ENCODE measurements at regions not wholly inside any gene's neighbourhood (a gene's known extent, or its start where the extent isn't known, plus 50 kb on each side); places are given as distances from the start of the nearest gene placed in this dataset.

GRCh38 chr18:73766910-73767515, 380.6 kb downstream of the FBXO15 start:
- no peaks in the 10 kb centered on the region for H3K36me3 Mint-ChIP-seq (ENCODE audit: insufficient read depth, unreplicated experiment)
- H3K4me3 Mint-ChIP-seq (ENCODE audit: low read depth, unreplicated experiment), result no peak overlapping the region
- TF ChIP-seq CTCF (IDR thresholded peaks at IDR 0.05; ENCODE audit: unreplicated experiment), result no peak
- H3K9me3 Mint-ChIP-seq (ENCODE audit: low read depth, unreplicated experiment), result peaks cover 4% of the 10 kb centered on the region
- no peaks in the 10 kb centered on the region for H3K4me1 Mint-ChIP-seq (ENCODE audit: low read depth, unreplicated experiment)
- no peak for DNase-seq
- CTCF ChIA-PET, result interaction anchor here (0.6 to 0.9 kb wide), 2 partner anchors 20 to 631 kb away, joined by 3 to 5 read pairs; no protein-coding TSS in a partner anchor
- intact Hi-C loops (cut with micrococcal nuclease; ENCODE audit: unreplicated experiment), result no loop called here
- no peaks in the 10 kb centered on the region for H3K27me3 Mint-ChIP-seq (ENCODE audit: unreplicated experiment)
- H3K27ac Mint-ChIP-seq (ENCODE audit: unreplicated experiment), result no peak overlapping the region
- no TSS peak for BruUV-seq (replicated peaks)

GRCh38 chr18:73758446-73758845, 389.2 kb downstream of the FBXO15 start:
- DNase-seq, result no peak
- no TSS peak for BruUV-seq (replicated peaks)
- H3K4me3 Mint-ChIP-seq (ENCODE audit: low read depth, unreplicated experiment), result no peak overlapping the region
- intact Hi-C loops (cut with micrococcal nuclease; ENCODE audit: unreplicated experiment), result no loop called here
- TF ChIP-seq CTCF (IDR thresholded peaks at IDR 0.05; ENCODE audit: unreplicated experiment), result no peak
- CTCF ChIA-PET, result no interaction called here
- H3K9me3 Mint-ChIP-seq (ENCODE audit: low read depth, unreplicated experiment), result peaks cover 3% of the 10 kb centered on the region
- no peaks in the 10 kb centered on the region for H3K4me1 Mint-ChIP-seq (ENCODE audit: low read depth, unreplicated experiment)
- H3K27ac Mint-ChIP-seq (ENCODE audit: unreplicated experiment), result no peak overlapping the region
- H3K27me3 Mint-ChIP-seq (ENCODE audit: unreplicated experiment), result no peaks in the 10 kb centered on the region
- H3K36me3 Mint-ChIP-seq (ENCODE audit: insufficient read depth, unreplicated experiment), result no peaks in the 10 kb centered on the region

GRCh38 chr18:73756256-73757091, 391.2 kb downstream of the FBXO15 start:
- BruUV-seq (replicated peaks), result no TSS peak
- intact Hi-C loops (cut with micrococcal nuclease; ENCODE audit: unreplicated experiment), result no loop called here
- H3K36me3 Mint-ChIP-seq (ENCODE audit: insufficient read depth, unreplicated experiment), result no peaks in the 10 kb centered on the region

GRCh38 chr18:73752965-73753364, 394.7 kb downstream of the FBXO15 start:
- intact Hi-C loops (cut with micrococcal nuclease; ENCODE audit: unreplicated experiment), result no loop called here
- Mint-ChIP-seq H3K27me3 (ENCODE audit: unreplicated experiment) (no peaks in the 10 kb centered on the region), H3K4me1 (ENCODE audit: low read depth, unreplicated experiment) (peaks cover 9% of the 10 kb centered on the region), H3K9me3 (ENCODE audit: low read depth, unreplicated experiment) (no peaks in the 10 kb centered on the region), H3K27ac (ENCODE audit: unreplicated experiment) (peak overlapping the region; percentile 36), H3K36me3 (ENCODE audit: insufficient read depth, unreplicated experiment) (no peaks in the 10 kb centered on the region), H3K4me3 (ENCODE audit: low read depth, unreplicated experiment) (no peak overlapping the region)
- DNase-seq, result no peak
- CTCF ChIA-PET, result no interaction called here
- TF ChIP-seq CTCF (IDR thresholded peaks at IDR 0.05; ENCODE audit: unreplicated experiment), result no peak
- no TSS peak for BruUV-seq (replicated peaks)

More at GRCh38 chr18:73756256-73757091, 391.2 kb downstream of the FBXO15 start:
- no peaks in the 10 kb centered on the region for H3K9me3 Mint-ChIP-seq (ENCODE audit: low read depth, unreplicated experiment)
- H3K4me1 Mint-ChIP-seq (ENCODE audit: low read depth, unreplicated experiment), result peaks cover 9% of the 10 kb centered on the region
- DNase-seq, result no peak
- TF ChIP-seq CTCF (IDR thresholded peaks at IDR 0.05; ENCODE audit: unreplicated experiment), result no peak
- no peaks in the 10 kb centered on the region for H3K27me3 Mint-ChIP-seq (ENCODE audit: unreplicated experiment)
- no peak overlapping the region for H3K4me3 Mint-ChIP-seq (ENCODE audit: low read depth, unreplicated experiment)
- CTCF ChIA-PET, result no interaction called here
- H3K27ac Mint-ChIP-seq (ENCODE audit: unreplicated experiment), result no peak overlapping the region

Measured in Calu3 (cell line).